GM21723 (cell line): ENCODE measurements at regions not wholly inside any gene's neighbourhood (a gene's known extent, or its start where the extent isn't known, plus 50 kb on each side); places are given as distances from the start of the nearest gene placed in this dataset.
A peak's percentile ranks its signal among the peaks of the same experiment; 100 is the strongest.

Experiments
- ATAC-seq: cut with Tn5 transposase; IDR thresholded peaks from one replicate; pipeline ENCODE4 v1.9.1; 2021; ENCODE audit warnings: mild to moderate bottlenecking, moderate library complexity; ENCODE audit not compliant: unreplicated experiment

DNA sequence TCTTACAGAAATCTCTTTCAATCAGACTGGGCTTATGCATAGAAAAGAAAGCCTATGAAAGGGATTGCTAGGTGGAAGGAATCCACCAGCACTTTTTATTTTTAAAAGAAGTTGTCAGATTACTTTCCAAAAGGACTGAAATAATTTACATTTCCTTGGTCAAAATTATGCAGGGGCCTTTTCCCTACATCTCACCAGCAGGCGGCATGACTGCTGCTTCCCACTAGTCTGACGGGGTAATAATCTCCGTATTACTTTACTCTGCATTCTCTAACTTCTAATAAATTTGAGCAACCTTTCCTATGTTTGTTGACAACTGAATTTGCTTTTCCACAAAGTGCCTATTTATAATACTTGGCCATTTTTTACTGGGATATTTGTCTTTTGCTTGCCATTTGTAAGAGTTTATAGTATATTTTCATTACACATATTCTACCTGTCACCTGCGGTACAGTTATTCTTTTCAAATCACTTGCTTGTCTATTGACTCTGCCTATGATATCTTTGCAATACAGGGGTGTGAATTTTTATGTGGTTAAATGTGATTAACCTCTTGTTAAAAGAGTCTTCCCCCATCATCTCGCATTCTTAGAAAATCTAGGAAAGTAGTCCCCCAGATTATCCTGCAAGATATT, 51.9 kb upstream of the USP47 start:
- no peak for ATAC-seq

DNA sequence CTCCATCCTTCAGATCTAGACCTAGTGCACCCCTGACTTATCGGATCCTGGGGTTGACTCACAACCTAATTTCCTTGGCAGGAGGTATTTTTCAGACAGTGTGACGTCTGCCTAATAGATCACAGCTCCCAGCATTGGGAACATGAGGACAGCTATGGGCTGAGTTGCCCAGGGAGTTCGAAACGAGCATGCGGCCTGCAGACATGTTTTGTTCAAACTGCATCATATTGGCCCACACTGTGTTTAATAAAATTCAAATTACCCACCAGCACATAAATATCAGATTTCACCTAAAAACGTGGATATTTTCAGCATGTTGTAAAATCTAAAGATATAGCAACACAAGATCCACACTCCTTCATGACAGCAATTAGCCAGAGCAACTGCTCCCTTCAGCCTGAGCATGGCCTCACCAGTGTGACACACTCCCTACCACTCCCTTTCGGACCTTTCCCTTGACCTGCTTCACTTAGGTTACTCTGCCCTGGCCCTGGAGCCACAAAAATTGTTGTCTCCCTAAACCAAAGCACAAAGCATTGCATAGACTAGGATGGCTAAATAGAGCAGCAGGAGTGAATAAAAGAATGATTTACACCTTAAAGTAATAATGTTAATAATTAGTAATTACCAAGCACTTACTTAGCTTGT, 53.6 kb upstream of the USP47 start:
- peak; percentile 21 for ATAC-seq

DNA sequence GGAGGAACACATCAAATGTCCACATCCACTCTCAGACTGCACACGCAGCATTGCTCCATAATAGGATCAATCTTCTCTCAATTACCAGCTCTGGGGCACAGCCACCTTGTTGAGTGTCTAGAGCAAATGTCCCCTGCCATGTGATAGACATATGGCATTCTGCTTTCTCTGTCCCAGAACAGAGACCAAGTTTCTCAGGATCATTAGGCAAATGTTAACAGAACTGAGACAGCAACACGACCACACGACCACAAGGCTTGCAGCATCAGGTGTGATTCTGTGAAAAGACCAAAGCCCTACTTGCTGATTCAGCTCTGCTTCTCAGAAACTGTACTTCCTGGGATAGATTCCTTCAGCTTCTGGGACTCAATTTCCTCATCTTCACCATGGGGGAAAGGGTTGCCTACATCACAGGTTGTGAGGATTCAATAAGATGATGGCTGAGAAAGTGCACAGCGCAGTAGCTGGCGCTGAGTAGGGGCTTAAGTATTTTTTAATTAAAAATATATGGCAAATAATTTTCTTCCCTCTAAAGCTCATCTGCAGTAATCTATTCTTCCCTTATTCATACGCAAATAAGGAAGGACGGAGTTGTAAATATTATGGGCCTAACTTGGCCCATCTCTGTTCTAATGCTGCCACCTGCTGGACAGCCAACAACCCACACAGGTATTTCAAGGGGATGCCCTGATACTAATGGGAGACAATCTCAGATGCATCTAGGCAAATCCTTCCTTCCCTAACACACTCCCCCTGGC, 54.3 kb upstream of the USP47 start:
- peak; percentile 68 for ATAC-seq

DNA sequence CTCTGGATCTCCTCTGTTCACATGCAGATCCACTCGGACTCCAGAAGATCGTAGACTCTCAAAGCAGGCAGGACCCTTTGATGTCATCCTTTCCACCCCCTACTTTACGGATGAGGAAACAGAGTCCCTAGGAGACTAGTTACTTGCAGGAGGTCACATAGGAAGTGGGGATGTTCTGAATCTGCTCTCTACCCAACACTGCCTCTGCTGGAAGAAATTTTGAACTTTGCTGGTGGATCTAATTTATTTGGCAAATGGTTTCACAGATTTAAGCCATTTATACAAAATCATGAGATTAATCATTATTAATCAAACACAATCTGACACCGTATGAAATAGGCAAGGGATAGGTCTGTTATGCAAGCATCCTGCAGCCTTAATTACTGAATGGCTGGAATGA, 55.0 kb upstream of the USP47 start:
- no peak for ATAC-seq

DNA sequence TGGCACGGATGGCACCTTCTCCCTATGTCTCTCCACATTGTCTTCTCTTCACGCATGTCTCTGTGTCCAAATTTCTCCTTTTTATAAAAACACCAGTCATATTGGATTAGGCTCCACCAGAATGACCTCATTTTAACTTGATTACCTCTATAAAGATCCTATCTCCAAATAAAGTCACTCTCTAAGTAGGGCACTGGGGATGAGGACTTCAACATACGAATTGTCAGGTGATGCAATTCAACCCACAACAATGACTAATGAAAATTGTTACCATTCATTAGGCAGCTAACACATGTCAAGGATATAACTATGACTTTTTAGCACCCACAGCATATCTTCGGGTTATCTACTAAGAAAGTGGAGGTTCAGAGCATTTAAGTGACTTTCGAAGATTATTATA, 55.5 kb upstream of the USP47 start:
- no peak for ATAC-seq

DNA sequence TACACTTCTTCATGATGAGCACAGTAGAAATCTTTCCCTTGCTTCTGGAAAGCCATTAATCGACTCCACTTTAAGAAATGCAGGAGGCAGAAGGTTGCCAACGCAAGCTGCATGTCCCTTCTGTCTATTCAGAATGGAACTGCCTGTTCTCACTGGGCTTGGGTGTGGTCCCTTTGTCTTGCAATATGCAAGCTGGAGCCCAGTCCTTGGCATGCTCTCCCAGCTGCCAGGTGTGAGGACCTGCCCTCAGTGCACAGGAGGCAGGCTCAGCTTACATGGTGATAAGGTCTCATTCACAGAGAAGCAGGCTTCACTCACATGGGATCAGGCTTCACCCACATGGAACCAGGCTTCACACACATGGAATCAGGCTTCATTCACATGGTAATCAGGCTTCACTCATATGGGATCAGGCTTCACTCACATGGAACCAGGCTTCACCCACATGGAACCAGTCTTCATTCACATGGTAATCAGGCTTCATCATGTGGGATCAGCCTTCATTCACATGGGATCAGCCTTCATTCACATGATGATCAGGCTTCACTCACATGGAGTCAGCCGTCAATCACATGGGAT, 59.2 kb upstream of the USP47 start:
- ATAC-seq, result no peak

DNA sequence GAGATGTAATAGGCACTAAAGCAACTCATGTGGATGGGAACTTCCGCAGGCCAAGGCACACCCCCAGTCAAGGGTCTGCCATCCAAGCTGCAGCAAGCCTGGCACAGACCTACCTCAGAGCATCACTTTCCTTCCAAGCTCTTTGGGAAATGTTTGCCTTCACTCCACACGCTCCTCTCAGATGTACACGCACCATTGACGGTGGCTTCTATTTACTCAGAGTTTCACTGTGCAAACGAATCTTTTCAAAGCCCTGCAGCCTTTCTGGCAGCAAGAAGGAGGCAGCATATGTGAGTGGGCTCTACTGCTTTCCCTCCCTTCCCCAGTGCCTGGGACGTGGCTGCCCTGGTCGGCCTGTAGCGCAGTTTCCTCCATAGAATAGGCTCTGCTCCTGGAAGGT, 60.9 kb upstream of the USP47 start:
- no peak for ATAC-seq

DNA sequence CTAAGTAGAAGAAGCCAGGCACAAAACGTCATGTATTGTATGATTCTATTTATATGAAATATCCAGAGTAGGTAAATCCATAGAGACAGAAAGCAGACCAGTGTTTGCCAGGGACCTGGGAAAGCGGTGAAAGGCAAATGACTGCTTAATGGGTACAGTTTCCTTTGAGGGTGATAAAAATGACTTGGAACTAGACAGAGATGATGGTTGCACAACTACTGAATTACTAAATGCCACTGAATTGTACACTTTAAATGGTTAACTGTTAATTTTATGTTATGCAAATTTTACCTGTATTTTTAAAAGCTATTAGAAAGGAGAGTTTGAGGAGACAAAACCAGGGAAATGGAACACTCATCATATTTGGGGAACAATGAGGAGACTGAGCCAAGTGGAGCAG, 61.8 kb upstream of the USP47 start:
- no peak for ATAC-seq

DNA sequence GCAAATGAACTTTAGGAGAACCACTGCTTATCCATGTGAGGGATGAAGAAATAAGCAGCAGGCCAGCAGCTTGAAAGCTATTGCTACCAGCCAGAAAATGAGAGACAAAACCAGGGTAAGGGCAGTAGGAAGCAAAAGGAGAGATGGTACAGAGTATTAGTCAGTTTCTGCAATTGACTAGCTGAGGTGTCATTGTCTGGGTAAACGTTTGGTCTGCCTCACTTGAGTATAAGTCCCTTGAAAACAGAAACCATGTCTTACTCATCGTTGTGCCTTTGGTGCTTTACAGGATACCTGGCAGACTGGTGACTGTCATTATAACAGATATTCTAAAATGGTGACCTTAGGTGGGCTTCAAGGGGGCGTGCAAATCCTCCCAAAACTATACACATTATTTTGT, 63.9 kb upstream of the USP47 start:
- no peak for ATAC-seq

DNA sequence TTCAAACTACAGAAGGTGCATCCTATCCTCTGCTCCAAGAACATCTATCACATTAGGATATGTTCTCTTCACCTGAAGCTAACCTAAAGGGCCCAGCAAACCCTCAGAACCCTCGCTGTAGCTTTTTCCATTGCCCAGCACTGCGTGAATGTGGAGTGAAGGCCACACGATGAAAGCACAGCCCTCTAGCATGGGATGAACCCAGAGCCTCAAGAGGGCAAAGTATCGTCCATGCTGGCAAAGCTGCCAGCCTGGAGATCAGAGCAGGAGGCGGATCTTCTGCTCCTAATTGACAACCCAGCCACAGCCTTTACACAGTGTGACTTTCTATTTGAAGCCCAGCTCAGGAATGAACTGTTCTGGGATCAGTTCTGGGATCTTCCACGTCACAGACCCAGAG, 65.1 kb upstream of the USP47 start:
- no peak for ATAC-seq

DNA sequence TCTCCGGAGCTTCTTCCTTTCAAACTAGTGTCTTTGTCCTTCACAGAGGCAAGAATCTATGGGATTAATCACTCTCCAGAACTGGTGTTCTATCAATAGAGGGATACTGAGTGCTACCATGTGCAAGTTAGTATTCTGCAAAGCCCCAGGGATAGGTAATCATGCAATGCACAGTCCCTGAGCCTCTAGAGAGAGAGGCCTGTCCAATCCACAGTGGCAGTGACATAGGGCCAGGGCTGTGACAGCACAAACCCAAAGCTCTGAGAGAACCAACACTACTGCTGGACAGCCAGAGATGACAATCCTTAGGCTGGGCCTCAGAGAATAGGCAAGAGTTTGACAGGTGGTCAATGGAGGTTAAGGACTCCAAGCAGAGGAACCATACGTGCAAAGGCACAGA, 66.8 kb upstream of the USP47 start:
- ATAC-seq, result no peak

DNA sequence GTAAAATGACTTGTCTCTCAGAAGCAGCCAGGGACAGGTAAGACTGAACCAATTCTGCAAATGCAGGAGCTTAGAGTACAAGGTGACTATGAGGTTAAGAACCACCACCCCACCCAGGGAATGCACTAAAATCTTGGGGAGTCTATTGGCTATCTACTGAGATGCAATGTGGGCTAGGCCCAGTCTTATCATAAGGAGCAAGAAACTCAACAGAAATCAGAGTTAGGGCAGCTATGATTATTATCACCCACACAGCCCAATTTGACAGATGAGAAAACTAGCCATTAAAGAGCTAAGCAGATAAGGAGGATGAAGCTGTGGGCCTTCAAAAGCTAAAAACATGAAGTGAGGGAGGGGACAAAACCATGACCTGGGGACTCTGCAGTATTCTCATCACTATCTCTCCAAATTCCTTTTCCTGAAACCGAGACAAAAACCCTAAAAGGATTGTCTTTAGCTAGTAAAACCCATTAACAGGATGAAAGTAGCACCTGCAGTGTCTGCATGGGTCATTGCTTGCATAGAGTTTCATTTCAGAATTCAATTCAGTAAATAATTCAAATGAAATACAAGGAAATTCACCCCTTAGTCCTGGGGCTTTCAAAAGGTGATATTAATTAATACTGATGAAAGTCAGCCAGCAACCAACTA, 68.8 kb upstream of the USP47 start:
- ATAC-seq, result no peak

DNA sequence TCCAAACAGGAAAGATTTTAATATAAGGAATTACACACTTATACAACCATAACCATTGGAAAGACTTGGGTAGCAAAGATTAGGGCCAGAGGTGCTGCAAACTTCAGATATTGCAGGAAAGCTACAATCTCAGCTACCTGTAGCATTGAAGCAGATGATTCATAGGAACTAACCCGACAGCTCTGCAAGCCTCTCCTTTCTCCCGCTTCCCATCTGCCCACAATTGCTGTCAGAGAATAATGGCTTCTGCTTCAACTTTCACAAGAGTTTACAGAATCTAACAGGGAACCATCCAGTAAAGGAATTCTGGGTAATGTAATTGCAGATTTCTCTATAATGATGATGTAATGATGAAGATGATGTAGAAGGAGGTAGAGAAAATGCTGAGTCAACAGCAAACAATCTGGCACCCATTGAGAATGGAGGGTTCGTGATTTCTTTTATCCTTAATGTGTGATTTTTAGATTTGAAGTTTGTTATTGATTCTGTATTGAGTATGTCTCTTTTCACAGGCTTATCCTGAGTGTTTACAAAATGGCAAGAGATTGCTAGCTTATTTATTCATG, 70.8 kb upstream of the USP47 start:
- ATAC-seq, result no peak

DNA sequence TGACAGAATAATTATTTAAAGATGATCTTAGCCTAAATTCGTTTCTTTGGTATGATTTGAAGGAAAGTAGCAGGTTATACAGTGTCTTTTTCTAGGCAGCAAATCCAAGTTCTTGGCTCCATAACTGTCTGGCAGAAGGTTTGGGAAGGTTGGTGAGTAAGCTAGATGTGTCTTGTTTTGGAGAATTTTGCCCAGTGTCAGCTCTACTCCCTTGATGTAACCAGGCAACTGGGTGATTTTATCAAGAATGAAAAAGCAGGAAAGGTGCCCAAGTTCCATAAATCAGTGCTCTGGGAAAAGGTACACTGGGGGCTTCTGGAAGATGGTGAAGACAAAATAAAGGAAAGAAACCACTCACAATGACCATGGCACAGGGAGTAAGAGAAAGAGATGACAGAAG, 71.5 kb upstream of the USP47 start:
- no peak for ATAC-seq

DNA sequence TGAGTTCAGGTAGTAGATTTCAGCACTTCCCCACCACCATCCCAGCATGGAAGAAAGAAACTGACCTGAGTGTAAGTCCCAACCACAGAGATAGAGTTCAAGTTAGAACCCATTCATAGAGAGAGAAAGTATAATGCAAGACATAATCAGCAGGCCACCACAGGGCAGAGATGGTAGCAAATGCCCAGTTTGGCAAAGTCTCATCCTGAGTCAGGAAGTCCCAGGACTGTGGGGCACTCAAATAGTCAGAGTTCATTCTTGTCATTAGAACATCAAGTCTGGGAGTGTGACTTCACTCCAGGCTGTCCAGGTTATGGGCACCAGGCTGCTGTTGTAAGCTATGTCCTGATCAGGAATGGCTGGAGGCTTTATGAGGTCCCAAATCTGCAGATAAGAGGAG, 72.0 kb upstream of the USP47 start:
- no peak for ATAC-seq

DNA sequence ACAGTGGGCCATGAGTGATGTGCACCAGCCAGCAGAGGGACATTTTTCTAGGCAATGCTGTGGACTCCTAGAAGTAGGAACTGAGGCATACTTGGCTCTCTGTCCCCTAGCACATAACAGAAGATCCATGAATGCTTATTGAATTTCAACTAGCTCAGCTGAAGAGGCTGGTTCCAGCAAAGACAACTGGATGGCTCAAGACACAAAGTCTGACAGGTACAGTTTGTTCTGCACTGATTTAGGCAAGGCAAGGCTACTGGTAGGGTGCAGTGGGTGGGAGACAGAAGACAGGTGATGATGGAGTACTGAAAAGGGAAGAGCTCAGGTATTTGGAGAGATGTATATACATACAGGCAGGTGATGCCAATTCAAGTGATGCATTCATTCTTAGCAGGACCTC, 72.4 kb upstream of the USP47 start:
- no peak for ATAC-seq

DNA sequence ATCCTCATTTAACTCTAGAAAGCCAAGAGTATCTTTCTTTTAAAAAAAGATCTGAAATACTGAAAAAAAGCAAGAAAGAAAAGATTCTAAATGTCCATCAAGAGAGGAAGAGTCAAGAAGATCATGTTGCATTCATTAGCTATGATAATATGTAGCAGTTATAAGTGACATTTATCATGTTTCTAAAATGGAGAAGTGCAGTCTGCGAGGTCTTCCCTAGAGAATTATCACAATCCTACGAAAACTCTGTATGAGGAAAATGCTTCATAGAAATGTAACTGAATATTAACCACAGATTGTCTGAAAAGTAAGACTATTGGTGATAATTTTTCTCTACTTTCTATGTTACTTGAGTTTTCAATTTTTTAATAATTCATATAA, 77.4 kb upstream of the USP47 start:
- ATAC-seq, result no peak

DNA sequence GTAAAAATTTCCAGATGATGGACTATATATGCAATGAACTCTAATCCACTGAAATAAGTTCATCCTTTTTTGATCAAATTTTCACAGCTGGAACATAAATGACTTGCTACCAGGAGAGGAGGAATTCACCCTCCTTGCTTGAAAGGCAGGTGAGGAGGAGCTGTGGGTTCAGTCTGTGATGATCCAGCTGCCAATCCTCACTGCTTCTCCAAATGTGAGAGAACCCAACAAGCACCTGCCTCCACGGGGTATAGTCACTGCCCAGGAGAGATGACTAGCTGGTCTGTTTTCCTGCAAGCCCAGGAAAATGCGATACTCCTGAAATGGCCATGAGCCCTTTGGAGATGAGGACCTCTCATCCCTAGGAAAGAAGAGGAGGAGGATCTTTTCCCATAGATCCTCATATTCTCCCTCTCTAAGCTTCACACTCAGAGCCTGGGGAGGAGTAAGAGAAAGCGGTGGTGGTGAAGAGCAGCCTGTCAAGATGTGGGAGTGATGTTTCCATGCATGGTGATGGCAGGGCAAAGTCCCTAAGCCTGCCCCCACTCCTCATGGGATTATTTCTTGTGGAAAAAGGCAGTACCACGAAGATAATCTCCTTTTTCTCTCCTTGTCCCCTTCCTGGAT, 77.9 kb upstream of the USP47 start:
- ATAC-seq, result no peak

DNA sequence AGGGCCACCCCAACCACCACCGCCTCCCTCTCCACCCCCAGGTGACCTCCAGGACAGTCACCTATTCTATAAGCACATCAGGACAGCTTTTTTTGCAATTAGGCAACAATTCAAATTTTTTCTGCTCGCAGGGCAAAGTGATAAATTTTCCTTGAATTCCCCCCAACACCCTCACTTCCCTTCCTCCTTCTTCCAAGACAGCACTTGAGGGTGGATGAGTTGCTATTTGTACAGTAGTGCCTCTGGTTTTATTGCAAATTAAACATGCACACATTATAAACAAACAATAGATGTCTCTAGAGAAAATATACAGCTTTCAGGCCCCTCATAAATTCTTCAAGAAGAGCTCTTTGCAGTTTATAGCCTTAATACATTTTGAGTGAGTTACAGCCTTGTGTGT, 80.9 kb upstream of the USP47 start:
- no peak for ATAC-seq

DNA sequence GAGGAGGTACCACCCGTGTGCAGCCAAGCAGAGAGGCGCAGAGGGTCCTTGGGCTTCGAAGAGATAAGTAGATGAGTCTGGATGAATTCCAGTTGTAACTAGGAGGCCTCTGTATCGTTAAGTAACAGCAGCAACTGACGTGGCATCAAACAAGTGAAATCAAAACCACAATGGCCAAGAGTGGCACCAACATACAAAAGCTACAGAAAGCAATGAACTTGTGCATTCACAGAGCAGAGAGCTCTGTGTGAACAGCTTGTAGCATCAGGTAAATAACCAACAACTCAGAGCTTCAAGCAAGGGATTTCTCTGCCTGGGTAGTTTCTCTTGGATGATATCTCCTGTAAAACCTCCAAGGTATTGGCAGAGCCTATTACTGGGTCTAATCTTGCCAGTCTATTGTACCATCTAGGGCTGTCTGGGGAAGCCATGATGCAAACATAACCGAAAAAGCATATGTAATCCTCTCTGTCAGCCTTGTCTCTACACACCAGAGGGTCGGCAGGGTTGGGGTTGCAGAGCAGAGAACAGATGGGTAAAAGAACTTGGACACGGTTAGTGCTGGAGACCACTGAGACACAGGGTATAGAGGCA, 83.1 kb upstream of the USP47 start:
- no peak for ATAC-seq
